Neural cell (in vitro differentiated cells): ENCODE measurements at regions not wholly inside any gene's neighbourhood (a gene's known extent, or its start where the extent isn't known, plus 50 kb on each side); places are given as distances from the start of the nearest gene placed in this dataset.

Experiments
- EZH2 ChIP-seq: fragments of 200-600, 300-800 bp; shearing (Covaris generic), sonication (generic); IDR thresholded peaks from 2 replicates; pipeline ENCODE4 v1.6.1; 2014; ENCODE audit warnings: antibody characterized with exemption, low read length, borderline replicate concordance, mild to moderate bottlenecking; ENCODE audit not compliant: insufficient read depth, poor library complexity, severe bottlenecking
- POLR2AphosphoS5 ChIP-seq: IDR thresholded peaks from 2 replicates; pipeline ENCODE4 v1.6.1; 2012
- RAD21 ChIP-seq: fragments of 450-650 bp; conservative IDR thresholded peaks from 2 replicates; pipeline ENCODE4 v1.6.1; 2014; ENCODE audit warnings: antibody characterized with exemption, mild to moderate bottlenecking, moderate library complexity
- TF ChIP-seq, protein P1 (sequence below): fragments of 450-650 bp; IDR thresholded peaks from 2 replicates; pipeline ENCODE4 v1.5.1; 2014; ENCODE audit warnings: antibody characterized with exemption, mild to moderate bottlenecking, moderate library complexity; ENCODE audit not compliant: poor library complexity, severe bottlenecking

DNA sequence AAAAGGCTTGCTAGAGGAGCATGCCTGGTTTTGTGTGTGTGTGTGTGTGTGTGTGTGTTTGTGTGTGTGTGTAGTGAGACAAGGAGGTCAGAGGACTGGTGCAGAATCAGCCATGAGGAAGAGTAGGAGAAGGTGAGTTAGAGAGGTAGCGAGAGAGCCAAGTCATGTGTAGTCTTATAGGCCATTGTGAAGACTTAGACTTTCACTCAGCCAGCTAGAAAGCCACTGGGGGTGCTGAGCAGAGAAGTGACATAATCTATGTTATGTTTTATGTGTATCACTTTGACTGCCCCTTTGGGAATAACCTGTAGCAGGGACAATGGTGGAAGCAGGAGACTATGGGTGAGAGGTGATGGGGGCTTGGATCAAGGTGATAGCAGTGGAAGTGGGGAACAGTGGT is 180.5 kb upstream of the CLINT1 start:
- TF ChIP-seq, protein P1, sequence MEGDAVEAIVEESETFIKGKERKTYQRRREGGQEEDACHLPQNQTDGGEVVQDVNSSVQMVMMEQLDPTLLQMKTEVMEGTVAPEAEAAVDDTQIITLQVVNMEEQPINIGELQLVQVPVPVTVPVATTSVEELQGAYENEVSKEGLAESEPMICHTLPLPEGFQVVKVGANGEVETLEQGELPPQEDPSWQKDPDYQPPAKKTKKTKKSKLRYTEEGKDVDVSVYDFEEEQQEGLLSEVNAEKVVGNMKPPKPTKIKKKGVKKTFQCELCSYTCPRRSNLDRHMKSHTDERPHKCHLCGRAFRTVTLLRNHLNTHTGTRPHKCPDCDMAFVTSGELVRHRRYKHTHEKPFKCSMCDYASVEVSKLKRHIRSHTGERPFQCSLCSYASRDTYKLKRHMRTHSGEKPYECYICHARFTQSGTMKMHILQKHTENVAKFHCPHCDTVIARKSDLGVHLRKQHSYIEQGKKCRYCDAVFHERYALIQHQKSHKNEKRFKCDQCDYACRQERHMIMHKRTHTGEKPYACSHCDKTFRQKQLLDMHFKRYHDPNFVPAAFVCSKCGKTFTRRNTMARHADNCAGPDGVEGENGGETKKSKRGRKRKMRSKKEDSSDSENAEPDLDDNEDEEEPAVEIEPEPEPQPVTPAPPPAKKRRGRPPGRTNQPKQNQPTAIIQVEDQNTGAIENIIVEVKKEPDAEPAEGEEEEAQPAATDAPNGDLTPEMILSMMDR = no peak
- TF ChIP-seq RAD21 (no peak), POLR2AphosphoS5 (no peak), EZH2 (no peak)
